ENCODE measurements at regions not wholly inside any gene's neighbourhood (a gene's known extent, or its start where the extent isn't known, plus 50 kb on each side); places are given as distances from the start of the nearest gene placed in this dataset.

DNA sequence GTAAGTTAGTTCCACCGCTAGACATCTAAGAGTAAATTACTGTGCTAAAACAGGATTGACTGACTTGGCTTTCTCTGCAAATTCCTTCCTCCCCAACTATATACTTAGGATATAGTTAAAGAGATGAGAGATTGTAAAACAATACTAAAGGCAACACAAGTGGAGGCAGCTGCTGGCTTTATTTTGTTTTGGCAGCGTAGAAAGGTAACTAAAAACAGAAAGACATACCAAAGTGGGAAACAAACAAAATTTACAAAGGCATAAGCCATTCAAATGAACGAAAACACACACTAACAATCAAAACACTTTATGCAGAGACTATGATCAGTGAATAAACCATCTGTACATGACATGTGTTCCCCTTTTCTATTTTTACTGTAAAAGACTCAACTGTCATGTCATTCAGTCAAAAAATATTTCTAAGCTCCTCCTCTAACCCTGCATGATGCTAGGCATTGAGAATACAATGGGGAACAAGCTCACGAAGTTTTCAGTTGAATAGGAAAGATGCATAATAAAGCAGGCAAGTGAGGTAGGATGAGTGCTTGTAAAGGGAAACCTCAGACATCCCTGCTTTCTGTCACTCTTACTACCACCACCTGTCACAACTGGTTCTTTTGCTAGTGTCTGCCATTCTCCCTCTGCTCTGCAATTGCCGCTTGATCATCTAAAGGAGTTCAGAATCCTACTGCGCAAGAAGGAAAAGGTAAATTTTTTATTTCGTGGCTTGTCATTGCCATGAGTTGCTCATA, 64.2 kb upstream of the COL1A2 start:
- Histone ChIP-seq H3K9ac (ENCODE audit: low read length in 2 of 2) (no peak overlapping the region), H3K9me3 (ENCODE audit: control insufficient read depth in 2 of 2, low read length in 2 of 2) (no peaks in the 10 kb centered on the region), H3K27ac (ENCODE audit: low read length) (no peak overlapping the region), H3K27me3 (ENCODE audit: control insufficient read depth in 1 of 2, insufficient read depth in 2 of 2, low read length in 2 of 2) (no peaks in the 10 kb centered on the region), H3K4me3 (ENCODE audit: low read length in 2 of 2) (no peak overlapping the region), H3K36me3 (ENCODE audit: control insufficient read depth in 2 of 2, insufficient read depth in 2 of 2, low read length in 2 of 2) (no peaks in the 10 kb centered on the region), H3K4me1 (ENCODE audit: control insufficient read depth, insufficient read depth, low read length) (no peaks in the 10 kb centered on the region)

DNA sequence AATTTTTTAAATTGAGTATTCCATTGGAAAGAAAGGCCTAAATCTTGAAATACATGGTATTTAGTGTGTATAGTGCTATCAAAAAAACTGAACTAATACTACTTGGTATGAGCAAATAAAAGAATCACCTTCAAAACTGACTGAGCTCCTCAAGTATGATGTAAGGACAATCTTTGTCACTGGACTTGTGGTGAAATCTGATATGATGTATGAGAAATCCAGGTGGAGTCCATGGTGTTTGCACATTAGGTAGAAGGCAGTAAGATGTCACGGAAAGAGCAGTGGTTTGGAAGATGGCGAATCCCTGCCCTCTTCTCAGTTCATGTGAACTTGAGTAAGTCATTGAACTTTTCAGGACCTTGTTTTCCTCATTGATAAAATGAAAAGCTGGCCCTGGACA, 62.1 kb upstream of the COL1A2 start:
- Histone ChIP-seq H3K27me3 (ENCODE audit: control insufficient read depth in 1 of 2, insufficient read depth in 2 of 2, low read length in 2 of 2) (no peaks in the 10 kb centered on the region), H3K9me3 (ENCODE audit: control insufficient read depth in 2 of 2, low read length in 2 of 2) (no peaks in the 10 kb centered on the region), H3K4me3 (ENCODE audit: low read length in 2 of 2) (no peak overlapping the region), H3K36me3 (ENCODE audit: control insufficient read depth in 2 of 2, insufficient read depth in 2 of 2, low read length in 2 of 2) (no peaks in the 10 kb centered on the region), H3K27ac (ENCODE audit: low read length) (no peak overlapping the region), H3K4me1 (ENCODE audit: control insufficient read depth, insufficient read depth, low read length) (no peaks in the 10 kb centered on the region), H3K9ac (ENCODE audit: low read length in 2 of 2) (no peak overlapping the region)

DNA sequence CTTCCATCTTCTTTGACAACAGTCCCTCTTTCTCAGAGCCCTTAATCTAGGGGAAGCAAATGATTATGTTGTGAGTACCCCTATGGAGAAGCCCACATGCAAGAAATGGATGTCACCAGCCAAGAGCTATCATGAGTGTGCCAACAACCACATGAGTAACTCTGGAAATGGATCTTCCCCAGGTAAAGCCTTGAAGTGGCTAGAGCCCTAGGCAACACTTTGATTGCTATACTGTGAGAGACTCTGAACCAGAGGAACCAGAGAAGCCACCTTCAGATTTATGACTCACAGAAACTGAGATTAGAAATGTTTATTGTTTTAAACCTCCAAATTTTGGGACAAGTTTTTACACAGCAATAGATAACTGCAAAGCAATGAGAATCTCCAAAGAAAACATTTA, 60.9 kb upstream of the COL1A2 start:
- no peaks in the 10 kb centered on the region for H3K9me3 ChIP-seq (ENCODE audit: control insufficient read depth in 2 of 2, low read length in 2 of 2)
- H3K27me3 ChIP-seq (ENCODE audit: control insufficient read depth in 1 of 2, insufficient read depth in 2 of 2, low read length in 2 of 2) = no peaks in the 10 kb centered on the region
- H3K9ac ChIP-seq (ENCODE audit: low read length in 2 of 2) = no peak overlapping the region
- H3K4me1 ChIP-seq (ENCODE audit: control insufficient read depth, insufficient read depth, low read length) = no peaks in the 10 kb centered on the region
- no peaks in the 10 kb centered on the region for H3K36me3 ChIP-seq (ENCODE audit: control insufficient read depth in 2 of 2, insufficient read depth in 2 of 2, low read length in 2 of 2)
- no peak overlapping the region for H3K4me3 ChIP-seq (ENCODE audit: low read length in 2 of 2)
- no peak overlapping the region for H3K27ac ChIP-seq (ENCODE audit: low read length)

DNA sequence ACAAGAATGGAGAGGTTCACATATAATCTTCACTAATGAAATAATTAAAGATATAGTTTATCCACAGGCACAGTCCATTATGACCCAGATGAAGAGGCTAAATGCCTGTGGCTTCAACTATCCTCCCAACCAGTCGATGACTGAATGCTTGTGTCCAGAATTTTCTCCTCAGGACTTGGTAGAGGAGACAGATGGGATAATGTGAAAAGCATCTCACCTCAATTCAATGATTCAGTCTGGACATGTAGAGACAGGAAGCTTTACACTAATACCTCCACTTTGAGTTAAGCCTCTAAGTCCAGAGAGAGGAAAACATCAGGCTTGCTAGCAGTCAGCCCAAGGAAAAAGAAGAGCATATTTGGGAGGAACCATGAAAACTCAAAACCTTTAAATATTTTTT, 59.1 kb upstream of the COL1A2 start:
- no peak overlapping the region for H3K27ac ChIP-seq (ENCODE audit: low read length)
- no peaks in the 10 kb centered on the region for H3K9me3 ChIP-seq (ENCODE audit: control insufficient read depth in 2 of 2, low read length in 2 of 2)
- H3K4me3 ChIP-seq (ENCODE audit: low read length in 2 of 2) = no peak overlapping the region
- no peak overlapping the region for H3K9ac ChIP-seq (ENCODE audit: low read length in 2 of 2)
- no peaks in the 10 kb centered on the region for H3K36me3 ChIP-seq (ENCODE audit: control insufficient read depth in 2 of 2, insufficient read depth in 2 of 2, low read length in 2 of 2)
- H3K27me3 ChIP-seq (ENCODE audit: control insufficient read depth in 1 of 2, insufficient read depth in 2 of 2, low read length in 2 of 2) = no peaks in the 10 kb centered on the region
- no peaks in the 10 kb centered on the region for H3K4me1 ChIP-seq (ENCODE audit: control insufficient read depth, insufficient read depth, low read length)

DNA sequence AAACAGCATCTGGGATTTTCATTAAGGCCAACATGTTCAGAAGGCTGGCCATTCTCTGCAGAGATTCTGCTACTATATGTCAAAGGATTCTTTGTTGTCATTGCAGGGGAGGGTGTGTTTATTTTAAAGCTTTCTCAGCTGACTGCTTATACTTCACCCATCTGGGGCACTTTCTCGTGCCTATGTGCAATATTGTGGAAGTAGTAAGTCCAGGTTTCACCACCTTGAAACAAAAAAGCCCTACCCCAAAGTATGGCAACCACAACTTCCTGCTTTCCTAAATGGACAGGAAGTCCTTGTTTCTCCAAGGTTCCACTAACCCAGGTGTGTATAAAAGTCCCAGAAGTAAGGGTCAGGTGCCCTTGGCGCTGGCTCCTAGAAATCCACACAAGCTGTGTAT, 58.7 kb upstream of the COL1A2 start:
- Histone ChIP-seq H3K4me3 (ENCODE audit: low read length in 2 of 2) (no peak overlapping the region), H3K4me1 (ENCODE audit: control insufficient read depth, insufficient read depth, low read length) (no peaks in the 10 kb centered on the region), H3K27ac (ENCODE audit: low read length) (no peak overlapping the region), H3K9ac (ENCODE audit: low read length in 2 of 2) (no peak overlapping the region), H3K9me3 (ENCODE audit: control insufficient read depth in 2 of 2, low read length in 2 of 2) (no peaks in the 10 kb centered on the region), H3K27me3 (ENCODE audit: control insufficient read depth in 1 of 2, insufficient read depth in 2 of 2, low read length in 2 of 2) (no peaks in the 10 kb centered on the region), H3K36me3 (ENCODE audit: control insufficient read depth in 2 of 2, insufficient read depth in 2 of 2, low read length in 2 of 2) (no peaks in the 10 kb centered on the region)

DNA sequence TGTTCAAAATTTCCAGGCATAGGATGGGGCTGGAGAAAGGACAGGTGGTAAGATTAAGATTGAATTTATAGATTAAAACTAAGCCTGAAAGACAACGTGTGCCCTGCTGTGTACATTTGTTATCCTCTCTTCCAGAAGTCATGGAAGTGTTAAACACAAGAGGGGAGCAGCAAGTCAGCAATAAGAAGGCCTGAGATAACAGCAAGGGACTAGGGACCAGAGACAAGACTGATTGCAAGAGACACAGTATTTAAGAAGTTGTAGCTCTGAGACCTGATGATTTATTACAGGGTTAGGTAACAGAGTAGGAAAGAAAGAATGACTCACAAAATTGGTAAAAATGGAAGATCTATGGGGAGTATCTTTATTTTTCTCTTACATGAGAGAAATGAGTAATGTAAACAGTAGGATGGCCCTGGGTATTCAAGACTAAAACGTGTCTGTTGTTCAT, 55.7 kb upstream of the COL1A2 start:
- Histone ChIP-seq H3K36me3 (ENCODE audit: control insufficient read depth in 2 of 2, insufficient read depth in 2 of 2, low read length in 2 of 2) (no peaks in the 10 kb centered on the region), H3K27me3 (ENCODE audit: control insufficient read depth in 1 of 2, insufficient read depth in 2 of 2, low read length in 2 of 2) (no peaks in the 10 kb centered on the region)

DNA sequence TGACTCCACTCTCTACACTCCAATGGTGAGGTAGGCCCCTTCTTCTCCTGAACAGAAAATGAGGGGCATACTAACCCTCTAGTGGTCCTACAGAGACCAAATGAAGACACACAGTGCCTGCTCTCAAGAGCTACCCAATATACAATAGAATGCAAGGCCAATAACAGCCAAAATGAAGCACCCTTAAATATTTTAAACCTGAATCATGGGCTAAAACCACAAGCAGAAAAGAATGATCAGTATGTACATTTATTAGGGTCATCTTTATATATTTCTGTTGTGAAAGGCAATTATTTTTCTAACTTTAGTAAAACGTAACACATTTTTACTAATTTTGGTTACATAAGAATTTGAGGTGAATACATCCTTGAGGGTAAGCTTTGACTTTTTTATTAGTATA, 49.9 kb upstream of the COL1A2 start:
- no peaks in the 10 kb centered on the region for H3K36me3 ChIP-seq (ENCODE audit: control insufficient read depth in 2 of 2, insufficient read depth in 2 of 2, low read length in 2 of 2)
- H3K9ac ChIP-seq (ENCODE audit: low read length in 2 of 2) = no peak overlapping the region
- H3K27ac ChIP-seq (ENCODE audit: low read length) = no peak overlapping the region
- H3K4me1 ChIP-seq (ENCODE audit: control insufficient read depth, insufficient read depth, low read length) = peaks cover 3% of the 10 kb centered on the region
- H3K4me3 ChIP-seq (ENCODE audit: low read length in 2 of 2) = no peak overlapping the region
- no peaks in the 10 kb centered on the region for H3K9me3 ChIP-seq (ENCODE audit: control insufficient read depth in 2 of 2, low read length in 2 of 2)
- no peaks in the 10 kb centered on the region for H3K27me3 ChIP-seq (ENCODE audit: control insufficient read depth in 1 of 2, insufficient read depth in 2 of 2, low read length in 2 of 2)

More for the DNA sequence above, 55.7 kb upstream of the COL1A2 start:
- Histone ChIP-seq H3K9me3 (ENCODE audit: control insufficient read depth in 2 of 2, low read length in 2 of 2) (no peaks in the 10 kb centered on the region), H3K27ac (ENCODE audit: low read length) (no peak overlapping the region), H3K4me3 (ENCODE audit: low read length in 2 of 2) (no peak overlapping the region), H3K9ac (ENCODE audit: low read length in 2 of 2) (no peak overlapping the region), H3K4me1 (ENCODE audit: control insufficient read depth, insufficient read depth, low read length) (no peaks in the 10 kb centered on the region)

Data from stomach smooth muscle (tissue), 2 donors.